Activated gamma-delta T cell (primary cell): ENCODE measurements at regions not wholly inside any gene's neighbourhood (a gene's known extent, or its start where the extent isn't known, plus 50 kb on each side); places are given as distances from the start of the nearest gene placed in this dataset.
"Not testable (repeated sequence)": the region's sequence is repeated elsewhere in the genome, so short reads cannot be mapped to it uniquely, and the experiment has no call there.

Experiments used
- DNase-seq: peaks from one replicate; lab custom pipeline; 2025; lab: John Stamatoyannopoulos, UW

- DNase-seq: no peak
These were observed 356.3 kb upstream of the C16orf82 start for GRCh38 chr16:26710450-26710849.

- no peak for DNase-seq
These were observed 353.9 kb upstream of the C16orf82 start for GRCh38 chr16:26712876-26713275.

GRCh38 chr16:26715969-26716368, 350.8 kb upstream of the C16orf82 start:
- DNase-seq: no peak

GRCh38 chr16:26717826-26718225, 348.9 kb upstream of the C16orf82 start:
- DNase-seq: no peak

- no peak for DNase-seq
These were observed 345.4 kb upstream of the C16orf82 start for GRCh38 chr16:26721290-26721689.

- not testable (repeated sequence) for DNase-seq
These were observed 344.8 kb upstream of the C16orf82 start for GRCh38 chr16:26721957-26722356.

GRCh38 chr16:26724189-26724588, 342.5 kb upstream of the C16orf82 start:
- DNase-seq: no peak

GRCh38 chr16:26727848-26728247, 338.9 kb upstream of the C16orf82 start:
- DNase-seq: no peak

- no peak for DNase-seq
These were observed 336.7 kb upstream of the C16orf82 start for GRCh38 chr16:26729951-26730541.

- DNase-seq: no peak
These were observed 335.0 kb upstream of the C16orf82 start for GRCh38 chr16:26731729-26732128.

- DNase-seq: no peak
These were observed 333.0 kb upstream of the C16orf82 start for GRCh38 chr16:26733710-26734109.

GRCh38 chr16:26735521-26735920, 331.2 kb upstream of the C16orf82 start:
- no peak for DNase-seq

- no peak for DNase-seq
These were observed 330.6 kb upstream of the C16orf82 start for GRCh38 chr16:26736084-26736483.

- no peak for DNase-seq
These were observed 326.0 kb upstream of the C16orf82 start for GRCh38 chr16:26740771-26741170.

- DNase-seq: no peak
These were observed 324.7 kb upstream of the C16orf82 start for GRCh38 chr16:26742040-26742439.

- DNase-seq: no peak
These were observed 322.3 kb upstream of the C16orf82 start for GRCh38 chr16:26744430-26744829.

GRCh38 chr16:26747760-26748159, 319.0 kb upstream of the C16orf82 start:
- no peak for DNase-seq

GRCh38 chr16:26749072-26749471, 317.7 kb upstream of the C16orf82 start:
- DNase-seq: no peak

GRCh38 chr16:26752166-26752565, 314.6 kb upstream of the C16orf82 start:
- DNase-seq: no peak

- no peak for DNase-seq
These were observed 310.1 kb upstream of the C16orf82 start for GRCh38 chr16:26756633-26757032.

- no peak for DNase-seq
These were observed 304.1 kb upstream of the C16orf82 start for GRCh38 chr16:26762594-26762993.

GRCh38 chr16:26765087-26765486, 301.6 kb upstream of the C16orf82 start:
- DNase-seq: no peak

- no peak for DNase-seq
These were observed 298.2 kb upstream of the C16orf82 start for GRCh38 chr16:26768385-26769010.

- no peak for DNase-seq
These were observed 296.2 kb upstream of the C16orf82 start for GRCh38 chr16:26770547-26770946.
